ENCODE measurements at regions not wholly inside any gene's neighbourhood (a gene's known extent, or its start where the extent isn't known, plus 50 kb on each side); places are given as distances from the start of the nearest gene placed in this dataset.

- peak overlapping the region; percentile 46 for H3K4me3 ChIP-seq (ENCODE audit: low read depth, low read length)
- TF ChIP-seq CTCF (IDR thresholded peaks at IDR 0.05; ENCODE audit: insufficient read depth, low read depth, low read length, missing control alignments), result no peak
- DNase-seq (ENCODE audit: low read depth), result peak; percentile 96
Measured at GRCh38 chr2:64914735-64915509, 74.3 kb upstream of the SLC1A4 start.

- TF ChIP-seq CTCF (IDR thresholded peaks at IDR 0.05; ENCODE audit: insufficient read depth, low read depth, low read length, missing control alignments), result no peak
- peak overlapping the region; percentile 18; the same call in 1 of the 2 replicates for H3K4me3 ChIP-seq (ENCODE audit: low read depth, low read length)
- DNase-seq (ENCODE audit: low read depth), result peak; percentile 69
Measured at GRCh38 chr2:64915510-64915900, 73.7 kb upstream of the SLC1A4 start.

- TF ChIP-seq CTCF (IDR thresholded peaks at IDR 0.05; ENCODE audit: insufficient read depth, low read depth, low read length, missing control alignments), result no peak
- peak; percentile 32 for DNase-seq (ENCODE audit: low read depth)
- peak overlapping the region; percentile 28 for H3K4me3 ChIP-seq (ENCODE audit: low read depth, low read length)
Measured at GRCh38 chr2:64918220-64918886, 70.8 kb upstream of the SLC1A4 start.

- peak; percentile 43 for DNase-seq (ENCODE audit: low read depth)
Measured at GRCh38 chr2:64919261-64919660, 69.9 kb upstream of the SLC1A4 start.

GRCh38 chr2:64922482-64923384 is 66.5 kb upstream of the SLC1A4 start:
- no peak overlapping the region for H3K4me3 ChIP-seq (ENCODE audit: low read depth, low read length)
- no peak for TF ChIP-seq CTCF (IDR thresholded peaks at IDR 0.05; ENCODE audit: insufficient read depth, low read depth, low read length, missing control alignments)
- no peak for DNase-seq (ENCODE audit: low read depth)

More at GRCh38 chr2:64919261-64919660, 69.9 kb upstream of the SLC1A4 start:
- H3K4me3 ChIP-seq (ENCODE audit: low read depth, low read length), result no peak overlapping the region
- TF ChIP-seq CTCF (IDR thresholded peaks at IDR 0.05; ENCODE audit: insufficient read depth, low read depth, low read length, missing control alignments), result no peak

GRCh38 chr2:64923385-64923710 is 65.9 kb upstream of the SLC1A4 start:
- no peak for TF ChIP-seq CTCF (IDR thresholded peaks at IDR 0.05; ENCODE audit: insufficient read depth, low read depth, low read length, missing control alignments)
- H3K4me3 ChIP-seq (ENCODE audit: low read depth, low read length), result no peak overlapping the region
- DNase-seq (ENCODE audit: low read depth), result no peak
